Pancreas (tissue), 10 donors: ENCODE measurements at regions not wholly inside any gene's neighbourhood (a gene's known extent, or its start where the extent isn't known, plus 50 kb on each side); places are given as distances from the start of the nearest gene placed in this dataset.

Source experiments
- ATAC-seq, 4 donors: fragments of 200-7000 bp; cut with Tn5 transposase; one replicate each; pipeline versions ENCODE4 v1.8.0 to v1.9.1; 2020; ENCODE audit warnings: mild to moderate bottlenecking in 4 of 4, moderate library complexity in 4 of 4
- DNase-seq, 6 donors: peaks; one replicate each; pipeline ENCODE4 v3.0.0-alpha.2; 2020
- FAIRE-seq: peaks from 2 replicates; lab custom pipeline; 2012; peaks lifted over from hg19 to GRCh38; lab: Jason Lieb, UNC
- H3K27ac ChIP-seq, 4 donors: fragments of 200-600 bp; sonication (generic); 1 replicate in 3 of 4; 2 replicates in 1 of 4; pipeline versions ENCODE4 v1.5.0 to v1.8.0; 2020
- H3K27me3 ChIP-seq, 4 donors: fragments of 200-600 bp; one replicate each; pipeline ENCODE4 v1.8.0; 2021
- H3K36me3 ChIP-seq, 3 donors: fragments of 200-600 bp; sonication (generic) in 1 of 3; one replicate each; pipeline versions ENCODE4 v1.5.0 to v1.8.0; 2020 to 2021
- H3K4me1 ChIP-seq, 3 donors: fragments of 200-600 bp; one replicate each; pipeline ENCODE4 v1.8.0; 2021
- H3K4me3 ChIP-seq, 4 donors: fragments of 200-600 bp; sonication (generic) in 2 of 4; one replicate each; pipeline versions ENCODE4 v1.5.0 to v1.8.0; 2020 to 2021
- H3K9me3 ChIP-seq, 4 donors: fragments of 200-600 bp; one replicate each; pipeline ENCODE4 v1.8.0; 2021
- WGBS, 2 donors: extraction: QIAGEN DNeasy Blood & Tissue Kit; methylation state at CpG; one replicate each; pipeline ENCODE4 v1.1.7; 2013; 5-methylcytosine and 5-hydroxymethylcytosine counted together
- intact Hi-C, 3 donors: fragments of 100-400 bp; cut with DNase I; formaldehyde crosslinking; loops; one replicate each; pipeline versions ENCODE4 v1.11.1 to v1.14.2; 2022
- TF ChIP-seq, protein P1 (sequence below), 4 donors: fragments of 200-600 bp; sonication (generic) in 3 of 4; IDR thresholded peaks; one replicate each; pipeline versions ENCODE4 v1.5.0 to v1.8.0; 2021; ENCODE audit warnings: antibody characterized with exemption in 4 of 4
- donor health status: healthy with polysubstance abuse.
- donor health status: DM: no; HTN: no; CAD: no; lungs with moderate emphysema.
- donor health status: DM: no; HTN: no; CAD: no.
- donor health status: control.
- donor health status: control.
- donor health status: Bipolar disorder and iron deficiency.
- donor health status: DM: yes; HTN: yes; CAD: no.
- donor health status: DM: no; HTN: no; CAD: no.
- donor health status: DM: no; HTN: no; CAD: no.
- donor health status: DM: yes; HTN: yes; CAD: no.

DNA sequence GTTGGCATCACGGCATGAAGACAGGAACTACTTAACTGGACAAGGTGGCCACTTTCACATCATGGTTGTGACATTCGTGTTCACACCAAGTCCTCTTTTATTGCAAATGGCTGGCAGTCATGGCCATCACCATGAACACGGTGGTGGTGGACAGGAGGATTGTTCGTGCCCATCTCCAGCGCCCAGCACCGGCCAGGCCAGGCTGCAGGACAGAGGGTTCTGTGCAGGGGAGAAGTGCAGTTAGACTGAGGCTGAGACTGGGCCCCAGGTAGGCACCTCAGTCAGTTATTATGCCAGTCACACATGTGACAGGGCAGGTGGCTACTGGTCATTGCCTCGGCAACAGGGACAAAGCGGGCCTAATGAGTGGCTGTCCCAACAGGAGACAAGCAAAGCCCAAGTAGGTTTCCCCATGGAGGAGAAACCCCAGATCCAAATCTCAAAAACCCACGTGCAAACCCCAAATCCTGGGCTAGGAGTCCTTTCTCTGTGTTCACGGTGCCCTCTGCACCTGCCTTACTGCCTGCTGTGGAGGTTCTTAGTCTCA, 468.1 kb upstream of the MYT1L start:
- TF ChIP-seq, protein P1, sequence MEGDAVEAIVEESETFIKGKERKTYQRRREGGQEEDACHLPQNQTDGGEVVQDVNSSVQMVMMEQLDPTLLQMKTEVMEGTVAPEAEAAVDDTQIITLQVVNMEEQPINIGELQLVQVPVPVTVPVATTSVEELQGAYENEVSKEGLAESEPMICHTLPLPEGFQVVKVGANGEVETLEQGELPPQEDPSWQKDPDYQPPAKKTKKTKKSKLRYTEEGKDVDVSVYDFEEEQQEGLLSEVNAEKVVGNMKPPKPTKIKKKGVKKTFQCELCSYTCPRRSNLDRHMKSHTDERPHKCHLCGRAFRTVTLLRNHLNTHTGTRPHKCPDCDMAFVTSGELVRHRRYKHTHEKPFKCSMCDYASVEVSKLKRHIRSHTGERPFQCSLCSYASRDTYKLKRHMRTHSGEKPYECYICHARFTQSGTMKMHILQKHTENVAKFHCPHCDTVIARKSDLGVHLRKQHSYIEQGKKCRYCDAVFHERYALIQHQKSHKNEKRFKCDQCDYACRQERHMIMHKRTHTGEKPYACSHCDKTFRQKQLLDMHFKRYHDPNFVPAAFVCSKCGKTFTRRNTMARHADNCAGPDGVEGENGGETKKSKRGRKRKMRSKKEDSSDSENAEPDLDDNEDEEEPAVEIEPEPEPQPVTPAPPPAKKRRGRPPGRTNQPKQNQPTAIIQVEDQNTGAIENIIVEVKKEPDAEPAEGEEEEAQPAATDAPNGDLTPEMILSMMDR (IDR thresholded peaks at IDR 0.05): no peak
- H3K9me3 ChIP-seq: no peaks in the 10 kb centered on the region
- WGBS, 2 donors: 68 to 74% methylated on average over 10 of the region's 10 CpGs
- no peak overlapping the region for H3K27ac ChIP-seq
- no peaks in the 10 kb centered on the region for H3K36me3 ChIP-seq
- no peaks in the 10 kb centered on the region for H3K27me3 ChIP-seq
- DNase-seq (no peak), FAIRE-seq (no peak), ATAC-seq (no peak)
- intact Hi-C loops: no loop called here
- H3K4me3 ChIP-seq: no peak overlapping the region
- H3K4me1 ChIP-seq: no peaks in the 10 kb centered on the region

DNA sequence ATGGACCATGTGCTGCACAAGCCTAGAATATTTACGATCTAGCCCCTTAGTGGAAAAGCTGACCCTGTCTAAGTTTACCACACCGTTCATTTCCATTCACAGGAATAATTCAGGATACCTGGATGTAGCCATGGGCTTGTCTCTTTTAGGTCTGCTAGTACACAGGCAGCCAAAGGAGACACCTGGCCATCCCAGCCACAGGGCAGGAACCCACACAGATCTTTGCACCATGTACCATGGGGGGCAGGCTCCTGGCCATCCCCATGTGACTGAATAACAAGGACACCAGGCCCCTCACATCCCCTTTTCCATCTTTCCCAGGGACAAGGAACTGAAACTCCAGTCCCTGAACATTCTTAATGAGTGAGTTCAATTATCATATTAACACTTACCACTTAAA, 467.3 kb upstream of the MYT1L start:
- FAIRE-seq: no peak
- no peak overlapping the region for H3K27ac ChIP-seq
- WGBS, 2 donors: 74 to 80% methylated on average over 2 of the region's 2 CpGs

DNA sequence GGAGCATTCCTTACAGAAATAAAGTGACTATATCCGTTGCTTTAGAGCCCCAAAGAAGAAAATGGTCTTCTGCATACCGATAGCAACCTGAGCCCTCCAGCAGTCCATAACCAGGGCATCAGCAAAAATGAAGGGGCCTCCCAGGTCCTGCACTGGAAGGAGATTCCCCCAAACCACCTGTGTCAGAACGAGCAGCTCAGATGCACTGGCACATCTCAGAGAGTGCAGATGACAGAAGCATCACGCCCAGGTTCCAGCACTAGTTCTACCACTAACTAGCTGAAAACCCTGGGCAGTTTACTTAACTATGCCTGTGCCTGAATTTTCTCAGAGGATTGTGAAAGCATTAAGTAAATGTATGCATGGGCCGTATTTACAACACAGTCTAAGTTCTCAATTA, 466.7 kb upstream of the MYT1L start:
- H3K4me1 ChIP-seq: no peaks in the 10 kb centered on the region
- no peaks in the 10 kb centered on the region for H3K36me3 ChIP-seq
- DNase-seq: no peak
- TF ChIP-seq, protein P1 (IDR thresholded peaks at IDR 0.05): no peak
- H3K4me3 ChIP-seq: no peak overlapping the region
- no peak overlapping the region for H3K27ac ChIP-seq
- no peaks in the 10 kb centered on the region for H3K27me3 ChIP-seq
- intact Hi-C loops: no loop called here
- 58 to 62% methylated on average over 5 of the region's 5 CpGs for WGBS, 2 donors
- no peaks in the 10 kb centered on the region for H3K9me3 ChIP-seq
- no peak for FAIRE-seq
- no peak for ATAC-seq

More for the DNA sequence above, 467.3 kb upstream of the MYT1L start:
- TF ChIP-seq, protein P1 (IDR thresholded peaks at IDR 0.05): no peak
- no peak for ATAC-seq
- DNase-seq: no peak
- Histone ChIP-seq H3K4me3 (no peak overlapping the region), H3K36me3 (no peaks in the 10 kb centered on the region), H3K9me3 (no peaks in the 10 kb centered on the region), H3K27me3 (no peaks in the 10 kb centered on the region), H3K4me1 (no peaks in the 10 kb centered on the region)
- intact Hi-C loops: no loop called here

DNA sequence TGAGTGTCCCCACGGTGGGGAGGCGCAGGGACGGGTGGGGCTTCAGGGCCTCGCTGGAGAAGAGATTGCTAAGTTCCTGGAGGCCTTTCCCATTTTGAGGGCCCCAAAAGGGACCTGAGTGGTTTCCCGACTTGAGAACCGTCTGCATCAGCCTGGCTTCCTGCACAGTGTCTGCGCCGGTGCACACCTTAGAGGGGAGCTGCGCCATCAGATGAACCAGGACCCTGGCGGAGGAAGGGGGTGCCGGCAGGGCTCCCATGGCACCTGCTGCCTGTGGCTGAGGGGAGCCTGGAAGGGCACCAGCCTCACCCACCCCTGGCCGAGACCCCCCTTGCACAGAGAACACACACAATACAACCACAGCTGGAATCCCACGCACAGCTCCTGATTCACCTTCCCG, 465.1 kb upstream of the MYT1L start:
- TF ChIP-seq, protein P1 (IDR thresholded peaks at IDR 0.05): no peak
- Histone ChIP-seq H3K27ac (no peak overlapping the region), H3K4me3 (no peak overlapping the region), H3K36me3 (no peaks in the 10 kb centered on the region), H3K27me3 (no peaks in the 10 kb centered on the region), H3K4me1 (no peaks in the 10 kb centered on the region), H3K9me3 (no peaks in the 10 kb centered on the region)
- no peak for DNase-seq
- intact Hi-C loops: no loop called here
- WGBS, 2 donors: 73 to 84% methylated on average over 14 of the region's 14 CpGs
- FAIRE-seq: no peak
- no peak for ATAC-seq

DNA sequence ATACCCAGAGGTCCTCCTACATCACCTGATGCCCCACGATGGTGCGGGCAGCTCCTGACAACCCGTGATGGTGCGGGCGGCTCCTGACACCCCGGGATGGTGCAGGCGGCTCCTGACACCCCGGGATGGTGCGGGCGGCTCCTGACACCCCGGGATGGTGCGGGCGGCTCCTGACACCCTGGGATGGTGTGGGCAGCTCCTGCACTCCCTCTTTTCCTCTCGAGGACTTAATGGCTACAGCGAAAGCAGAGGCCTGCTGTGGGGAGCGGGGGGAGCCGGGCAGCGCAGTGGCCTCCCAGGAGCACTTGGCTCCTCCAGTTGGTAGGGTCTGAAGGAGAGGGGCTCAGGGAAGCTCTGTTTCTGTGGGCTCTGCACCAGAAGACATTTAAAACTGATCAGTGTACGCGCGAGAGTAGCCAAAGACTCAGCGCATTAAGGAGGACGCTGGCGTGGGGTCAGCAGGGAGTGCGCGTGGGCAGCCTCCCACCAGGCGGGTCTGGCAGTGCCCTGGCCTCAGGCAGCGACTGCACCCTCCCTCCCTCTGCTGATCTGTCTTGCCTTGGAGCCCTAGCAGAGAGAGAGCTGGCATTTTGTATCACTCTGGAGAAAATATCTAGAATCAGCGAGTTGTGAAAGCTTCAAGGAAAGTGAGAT, 464.5 kb upstream of the MYT1L start:
- Histone ChIP-seq H3K36me3 (no peaks in the 10 kb centered on the region), H3K9me3 (no peaks in the 10 kb centered on the region), H3K4me1 (no peaks in the 10 kb centered on the region), H3K27ac (no peak overlapping the region), H3K4me3 (no peak overlapping the region), H3K27me3 (no peaks in the 10 kb centered on the region)
- no peak for ATAC-seq
- no peak for FAIRE-seq
- intact Hi-C loops: no loop called here
- TF ChIP-seq, protein P1 (IDR thresholded peaks at IDR 0.05): no peak
- WGBS, 2 donors: 83 to 86% methylated on average over 20 to 29 of the region's 29 CpGs
- no peak for DNase-seq
